Astrocyte (in vitro differentiated cells and primary cell): ENCODE measurements at regions not wholly inside any gene's neighbourhood (a gene's known extent, or its start where the extent isn't known, plus 50 kb on each side); places are given as distances from the start of the nearest gene placed in this dataset.

Experiments used
- DNase-seq: peaks from one replicate; pipeline ENCODE4 v3.0.0-alpha.2; 2010; ENCODE audit warnings: low read depth
- FAIRE-seq: peaks from 2 replicates; lab custom pipeline; 2011; peaks lifted over from hg19 to GRCh38; lab: Jason Lieb, UNC
- H2AFZ ChIP-seq: 2 replicates; pipeline ENCODE4 v1.6.0; 2012; ENCODE audit warnings: low read depth, low read length, inconsistent platforms
- H3K27ac ChIP-seq: 2 replicates; pipeline ENCODE4 v1.5.1; 2011; ENCODE audit warnings: low read depth, low read length, inconsistent platforms
- H3K27me3 ChIP-seq: 2 replicates; pipeline ENCODE4 v1.6.0; 2011; ENCODE audit warnings: low read length, inconsistent platforms; ENCODE audit not compliant: insufficient read depth
- H3K36me3 ChIP-seq: 2 replicates; pipeline ENCODE4 v1.5.1; 2011; ENCODE audit warnings: low read length, inconsistent platforms; ENCODE audit not compliant: insufficient read depth
- H3K4me1 ChIP-seq: 2 replicates; pipeline ENCODE4 v1.5.1; 2011; ENCODE audit warnings: low read length, inconsistent platforms; ENCODE audit not compliant: insufficient read depth
- H3K4me2 ChIP-seq: 2 replicates; pipeline ENCODE4 v1.6.0; 2012; ENCODE audit warnings: low read length, inconsistent platforms
- H3K4me3 ChIP-seq: 2 replicates; pipeline ENCODE4 v1.5.1; 2011; ENCODE audit warnings: low read depth, mild to moderate bottlenecking, low read length, inconsistent platforms; ENCODE audit not compliant: insufficient read depth
- H3K79me2 ChIP-seq: 2 replicates; pipeline ENCODE4 v1.6.0; 2012; ENCODE audit warnings: mild to moderate bottlenecking, low read length, inconsistent platforms; ENCODE audit not compliant: insufficient read depth
- H3K9ac ChIP-seq: 2 replicates; pipeline ENCODE4 v1.6.0; 2012; ENCODE audit warnings: mild to moderate bottlenecking, low read length, inconsistent platforms
- H3K9me3 ChIP-seq: 2 replicates; pipeline ENCODE4 v1.5.1; 2012; ENCODE audit warnings: low read depth, mild to moderate bottlenecking, low read length, inconsistent platforms; ENCODE audit not compliant: insufficient read depth
- H4K20me1 ChIP-seq: 2 replicates; pipeline ENCODE4 v1.6.0; 2012; ENCODE audit warnings: low read length, inconsistent platforms; ENCODE audit not compliant: insufficient read depth
- H3K27ac Mint-ChIP-seq: one replicate; pipeline ENCODE4 v1.8.0; 2021; ENCODE audit warnings: mild to moderate bottlenecking, mixed read lengths; ENCODE audit not compliant: unreplicated experiment
- H3K27me3 Mint-ChIP-seq: one replicate; pipeline ENCODE4 v1.8.0; 2021; ENCODE audit warnings: low read depth, mixed read lengths; ENCODE audit not compliant: unreplicated experiment
- H3K36me3 Mint-ChIP-seq: one replicate; pipeline ENCODE4 v1.8.0; 2021; ENCODE audit warnings: low read depth, mixed read lengths; ENCODE audit not compliant: unreplicated experiment
- H3K4me1 Mint-ChIP-seq: one replicate; pipeline ENCODE4 v1.8.0; 2021; ENCODE audit warnings: low read depth, mixed read lengths; ENCODE audit not compliant: unreplicated experiment
- H3K4me3 Mint-ChIP-seq: one replicate; pipeline ENCODE4 v1.8.0; 2021; ENCODE audit warnings: mild to moderate bottlenecking, moderate library complexity, mixed read lengths; ENCODE audit not compliant: unreplicated experiment
- H3K9me3 Mint-ChIP-seq: one replicate; pipeline ENCODE4 v1.8.0; 2021; ENCODE audit warnings: mild to moderate bottlenecking, mixed read lengths; ENCODE audit not compliant: unreplicated experiment
- EZH2 ChIP-seq: IDR thresholded peaks from 2 replicates; pipeline ENCODE4 v1.6.1; 2012; ENCODE audit warnings: mild to moderate bottlenecking, low read length, inconsistent platforms; ENCODE audit not compliant: insufficient read depth
- TF ChIP-seq, protein P1 (sequence below): IDR thresholded peaks from 2 replicates; pipeline ENCODE4 v1.5.1; 2011; ENCODE audit warnings: low read depth, mild to moderate bottlenecking, inconsistent platforms, low read length, moderate library complexity; ENCODE audit not compliant: insufficient read depth

DNA sequence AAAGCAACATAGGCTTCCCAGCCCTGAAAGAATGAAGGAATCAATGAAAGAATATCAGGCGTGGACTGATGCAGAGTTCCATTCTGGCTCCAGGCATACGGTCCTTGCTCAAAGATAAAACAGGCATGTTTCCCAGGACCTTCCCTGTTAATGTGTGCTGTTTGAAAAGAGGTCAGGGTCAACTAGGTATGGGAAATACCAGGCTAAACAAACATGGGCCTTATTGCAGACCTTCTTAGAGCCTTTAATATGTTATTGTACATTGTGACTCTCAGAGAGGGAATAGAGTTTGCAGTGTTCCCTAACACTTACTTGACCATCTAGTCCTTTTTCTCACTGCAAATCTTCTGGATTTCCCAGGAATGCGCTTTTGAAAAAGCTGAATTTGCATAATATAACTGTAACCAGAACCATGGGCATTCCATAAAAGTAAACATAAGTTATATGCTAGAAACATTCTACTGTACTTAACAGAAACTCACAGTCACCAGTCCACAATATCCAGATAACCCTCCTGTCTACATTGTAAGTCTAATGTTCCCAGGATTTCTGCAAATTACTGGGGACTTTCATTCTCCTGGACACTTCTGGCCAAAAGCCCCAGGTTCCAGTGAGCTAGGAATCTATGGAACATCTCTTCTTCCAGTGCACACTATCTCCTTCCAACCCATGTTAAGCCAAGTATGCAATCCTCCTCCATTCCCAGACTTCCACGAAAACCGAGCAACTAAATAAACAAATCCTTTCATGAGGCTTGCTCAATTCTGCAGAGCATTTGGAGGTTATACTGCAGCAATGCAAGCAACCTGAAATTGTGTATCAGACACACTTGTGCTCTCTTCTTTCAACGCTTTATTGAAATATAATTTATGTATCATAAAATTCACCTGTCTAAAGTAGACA, 486.6 kb downstream of the SETD4 start:
- H3K4me2 ChIP-seq = no peak overlapping the region
- DNase-seq (peak; percentile 60), FAIRE-seq (no peak)
- H4K20me1 ChIP-seq = no peaks in the 10 kb centered on the region
- H3K4me3 Mint-ChIP-seq = no peak overlapping the region
- H3K27me3 Mint-ChIP-seq = no peaks in the 10 kb centered on the region
- H3K27me3 ChIP-seq = no peaks in the 10 kb centered on the region
- H3K4me3 ChIP-seq = no peak overlapping the region
- no peak overlapping the region for H2AFZ ChIP-seq
- no peak for TF ChIP-seq EZH2
- TF ChIP-seq, protein P1, sequence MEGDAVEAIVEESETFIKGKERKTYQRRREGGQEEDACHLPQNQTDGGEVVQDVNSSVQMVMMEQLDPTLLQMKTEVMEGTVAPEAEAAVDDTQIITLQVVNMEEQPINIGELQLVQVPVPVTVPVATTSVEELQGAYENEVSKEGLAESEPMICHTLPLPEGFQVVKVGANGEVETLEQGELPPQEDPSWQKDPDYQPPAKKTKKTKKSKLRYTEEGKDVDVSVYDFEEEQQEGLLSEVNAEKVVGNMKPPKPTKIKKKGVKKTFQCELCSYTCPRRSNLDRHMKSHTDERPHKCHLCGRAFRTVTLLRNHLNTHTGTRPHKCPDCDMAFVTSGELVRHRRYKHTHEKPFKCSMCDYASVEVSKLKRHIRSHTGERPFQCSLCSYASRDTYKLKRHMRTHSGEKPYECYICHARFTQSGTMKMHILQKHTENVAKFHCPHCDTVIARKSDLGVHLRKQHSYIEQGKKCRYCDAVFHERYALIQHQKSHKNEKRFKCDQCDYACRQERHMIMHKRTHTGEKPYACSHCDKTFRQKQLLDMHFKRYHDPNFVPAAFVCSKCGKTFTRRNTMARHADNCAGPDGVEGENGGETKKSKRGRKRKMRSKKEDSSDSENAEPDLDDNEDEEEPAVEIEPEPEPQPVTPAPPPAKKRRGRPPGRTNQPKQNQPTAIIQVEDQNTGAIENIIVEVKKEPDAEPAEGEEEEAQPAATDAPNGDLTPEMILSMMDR = no peak
- no peaks in the 10 kb centered on the region for H3K36me3 ChIP-seq
- no peaks in the 10 kb centered on the region for H3K36me3 Mint-ChIP-seq
- H3K4me1 ChIP-seq = peaks cover 20% of the 10 kb centered on the region
- no peaks in the 10 kb centered on the region for H3K9me3 ChIP-seq
- no peak overlapping the region for H3K27ac ChIP-seq
- H3K4me1 Mint-ChIP-seq = peaks cover 22% of the 10 kb centered on the region
- no peak overlapping the region for H3K9ac ChIP-seq
- no peaks in the 10 kb centered on the region for H3K9me3 Mint-ChIP-seq
- no peaks in the 10 kb centered on the region for H3K79me2 ChIP-seq
- H3K27ac Mint-ChIP-seq = no peak overlapping the region

DNA sequence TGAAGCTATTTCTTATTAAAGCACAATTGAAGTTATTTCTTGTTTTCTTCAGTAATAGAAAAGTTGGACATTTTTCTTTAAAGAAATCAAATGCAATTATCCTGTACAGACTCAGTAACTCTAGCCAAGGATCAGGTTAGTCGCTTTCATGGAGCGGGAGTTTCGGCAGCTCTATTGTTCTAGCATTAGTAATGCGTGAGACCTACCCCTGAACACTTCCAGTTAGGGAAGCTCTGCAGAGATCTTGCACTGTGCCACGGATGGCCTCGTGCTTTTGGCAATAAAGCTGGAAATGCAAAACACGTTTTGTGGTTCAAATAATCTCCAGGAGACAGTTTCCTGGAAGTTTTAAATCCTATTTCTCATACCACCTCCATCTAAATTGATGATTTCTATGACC, 488.4 kb downstream of the SETD4 start:
- Mint-ChIP-seq H3K4me3 (no peak overlapping the region), H3K9me3 (peaks cover 2% of the 10 kb centered on the region), H3K27me3 (no peaks in the 10 kb centered on the region), H3K36me3 (no peaks in the 10 kb centered on the region), H3K27ac (no peak overlapping the region), H3K4me1 (peaks cover 22% of the 10 kb centered on the region)
- Histone ChIP-seq H3K27me3 (no peaks in the 10 kb centered on the region), H3K4me3 (no peak overlapping the region), H4K20me1 (no peaks in the 10 kb centered on the region), H3K79me2 (no peaks in the 10 kb centered on the region), H3K4me1 (peaks cover 10% of the 10 kb centered on the region), H3K36me3 (no peaks in the 10 kb centered on the region), H3K27ac (no peak overlapping the region), H3K9me3 (no peaks in the 10 kb centered on the region), H2AFZ (no peak overlapping the region), H3K4me2 (no peak overlapping the region), H3K9ac (no peak overlapping the region)
- FAIRE-seq (no peak), DNase-seq (no peak)
- TF ChIP-seq, protein P1 = no peak
- TF ChIP-seq EZH2 = no peak

DNA sequence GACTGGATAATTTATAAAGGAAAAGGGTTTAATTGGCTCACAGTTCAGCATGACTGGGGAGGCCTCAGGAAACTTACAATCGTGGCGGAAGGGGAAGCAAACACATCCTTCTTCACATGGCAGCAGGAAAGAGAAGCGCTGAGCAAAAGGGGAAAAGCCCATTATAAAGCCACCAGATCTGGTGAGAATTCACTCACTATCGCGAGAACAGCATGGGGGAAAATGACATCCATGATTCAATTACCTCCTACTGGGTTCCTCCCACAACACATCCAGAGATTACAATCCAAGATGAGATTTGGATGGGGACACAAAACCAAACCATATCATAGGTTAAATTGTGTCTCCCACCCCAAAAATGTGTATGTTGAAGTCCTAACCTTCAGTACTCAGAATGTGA, 491.7 kb downstream of the SETD4 start:
- no peaks in the 10 kb centered on the region for H3K36me3 Mint-ChIP-seq
- Histone ChIP-seq H3K4me1 (peaks cover 24% of the 10 kb centered on the region), H3K36me3 (no peaks in the 10 kb centered on the region), H3K4me2 (no peak overlapping the region), H4K20me1 (no peaks in the 10 kb centered on the region), H2AFZ (no peak overlapping the region), H3K4me3 (no peak overlapping the region), H3K9ac (no peak overlapping the region), H3K27me3 (no peaks in the 10 kb centered on the region), H3K79me2 (no peaks in the 10 kb centered on the region), H3K9me3 (no peaks in the 10 kb centered on the region), H3K27ac (no peak overlapping the region)
- H3K4me1 Mint-ChIP-seq = peaks cover 23% of the 10 kb centered on the region
- H3K4me3 Mint-ChIP-seq = no peak overlapping the region
- TF ChIP-seq EZH2 = no peak
- TF ChIP-seq, protein P1 = no peak
- H3K27me3 Mint-ChIP-seq = no peaks in the 10 kb centered on the region
- FAIRE-seq = no peak
- H3K9me3 Mint-ChIP-seq = peaks cover 2% of the 10 kb centered on the region
- DNase-seq = no peak
- no peak overlapping the region for H3K27ac Mint-ChIP-seq
